ENCODE measurements at regions not wholly inside any gene's neighbourhood (a gene's known extent, or its start where the extent isn't known, plus 50 kb on each side); places are given as distances from the start of the nearest gene placed in this dataset.

DNA sequence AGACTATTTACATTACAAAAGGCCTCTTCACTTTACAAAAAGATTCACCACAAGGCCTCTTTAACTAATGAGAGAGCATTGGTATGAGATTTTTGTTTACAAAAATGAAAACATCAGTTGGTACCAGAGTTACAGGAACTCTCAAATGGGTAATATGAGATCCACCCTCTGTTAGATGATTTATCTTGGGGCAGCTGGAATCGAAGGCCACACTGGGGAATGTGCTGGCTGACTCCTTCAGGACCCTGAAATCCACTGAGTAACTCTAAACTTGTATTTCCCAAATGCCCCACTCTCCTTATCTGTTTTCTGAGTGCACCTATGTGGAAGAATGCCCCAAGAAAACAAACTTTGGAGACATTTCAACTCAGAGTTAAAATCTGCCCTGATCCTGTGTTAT lies 232.9 kb upstream of the F9 start:
- H3F3A ChIP-seq (ENCODE audit: insufficient read depth, low read depth): no peaks in the 10 kb centered on the region

DNA sequence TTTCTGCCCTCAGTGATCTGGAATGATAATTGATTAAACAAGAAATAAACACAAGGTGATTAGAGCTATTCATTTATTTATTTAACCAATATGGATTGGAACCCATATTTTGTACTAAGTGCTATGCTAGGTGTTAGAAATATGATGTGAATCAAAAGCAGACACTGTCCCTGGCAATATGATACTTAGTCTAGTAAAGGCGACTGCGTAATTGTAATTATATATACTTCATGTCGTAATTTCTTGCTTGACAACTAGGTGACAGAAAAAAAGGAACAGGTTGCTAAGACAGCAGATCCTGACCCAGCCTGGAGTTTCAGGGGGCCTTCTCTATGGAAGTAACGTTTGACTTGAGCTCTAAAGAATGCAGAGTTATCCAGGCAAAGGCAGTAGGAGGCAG lies 236.5 kb upstream of the F9 start:
- BruUV-seq (replicated peaks): no TSS peak
- ChIA-PET POLR2A (ENCODE audit: unreplicated experiment) (no interaction called here), CTCF (no interaction called here)

More for the DNA sequence above, 232.9 kb upstream of the F9 start:
- intact Hi-C loops (cut with micrococcal nuclease; ENCODE audit: unreplicated experiment): no loop called here
- DNase-seq: no peak
- BruUV-seq (replicated peaks): no TSS peak
- POLR2A ChIA-PET (ENCODE audit: unreplicated experiment): no interaction called here
- no peaks in the 10 kb centered on the region for H3K9me2 ChIP-seq (ENCODE audit: insufficient read depth)
- H4K20me1 ChIP-seq (ENCODE audit: insufficient read depth): no peaks in the 10 kb centered on the region
- H2AFZ ChIP-seq: no peak overlapping the region
- H3K9me3 ChIP-seq (ENCODE audit: insufficient read depth, low read depth): no peaks in the 10 kb centered on the region
- H3K79me2 ChIP-seq (ENCODE audit: low read depth): no peaks in the 10 kb centered on the region
- no peak for TF ChIP-seq CTCF (conservative IDR thresholded peaks at IDR 0.05)
- no peaks in the 10 kb centered on the region for H3K36me3 ChIP-seq (ENCODE audit: low read depth)
- H3K4me1 ChIP-seq (replicated peaks; ENCODE audit: insufficient read depth): no peaks in the 10 kb centered on the region
- H3K27ac ChIP-seq: no peak overlapping the region
- no peaks in the 10 kb centered on the region for H3K27me3 ChIP-seq (ENCODE audit: insufficient read depth, low read depth)
- H3K4me2 ChIP-seq: no peak overlapping the region
- CTCF ChIA-PET: no interaction called here
- no peak overlapping the region for H3K4me3 ChIP-seq

DNA sequence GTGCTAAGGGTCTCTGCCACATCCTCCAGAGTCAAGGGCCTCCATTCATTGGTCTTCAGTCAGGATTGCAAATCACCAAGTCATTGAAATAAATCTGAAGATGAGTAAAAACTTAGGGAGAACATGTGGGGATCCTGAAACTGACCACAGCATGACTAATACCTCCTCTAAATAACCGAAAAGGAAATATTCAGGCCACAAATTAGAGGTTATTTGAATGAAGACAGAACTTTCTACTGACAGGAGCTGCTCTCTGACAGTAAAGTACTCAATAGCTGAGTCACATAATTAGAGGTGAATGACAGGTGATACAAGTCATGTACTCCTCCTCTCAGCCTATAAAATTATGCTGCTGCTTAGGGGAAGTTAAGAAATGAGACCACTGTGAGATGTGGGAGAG lies 240.2 kb upstream of the F9 start:
- Histone ChIP-seq H3K9me3 (ENCODE audit: insufficient read depth, low read depth) (no peaks in the 10 kb centered on the region), H3K79me2 (ENCODE audit: low read depth) (no peaks in the 10 kb centered on the region), H3K9me2 (ENCODE audit: insufficient read depth) (no peaks in the 10 kb centered on the region), H3K4me3 (no peak overlapping the region), H3K4me2 (no peak overlapping the region), H3K36me3 (ENCODE audit: low read depth) (no peaks in the 10 kb centered on the region), H3K27me3 (ENCODE audit: insufficient read depth, low read depth) (no peaks in the 10 kb centered on the region), H4K20me1 (ENCODE audit: insufficient read depth) (no peaks in the 10 kb centered on the region), H3F3A (ENCODE audit: insufficient read depth, low read depth) (no peaks in the 10 kb centered on the region), H3K27ac (no peak overlapping the region), H3K4me1 (replicated peaks; ENCODE audit: insufficient read depth) (no peaks in the 10 kb centered on the region), H2AFZ (no peak overlapping the region)
- no peak for DNase-seq
- POLR2A ChIA-PET (ENCODE audit: unreplicated experiment): no interaction called here
- TF ChIP-seq EZH2 (IDR thresholded peaks at IDR 0.05; ENCODE audit: low read depth) (no peak), CTCF (conservative IDR thresholded peaks at IDR 0.05) (no peak)
- intact Hi-C loops (cut with micrococcal nuclease; ENCODE audit: unreplicated experiment): no loop called here
- CTCF ChIA-PET: no interaction called here
- no TSS peak for BruUV-seq (replicated peaks)

More for the DNA sequence above, 236.5 kb upstream of the F9 start:
- Histone ChIP-seq H3K4me2 (no peak overlapping the region), H4K20me1 (ENCODE audit: insufficient read depth) (no peaks in the 10 kb centered on the region), H3K36me3 (ENCODE audit: low read depth) (no peaks in the 10 kb centered on the region), H3K9me2 (ENCODE audit: insufficient read depth) (no peaks in the 10 kb centered on the region), H3K4me3 (no peak overlapping the region), H3K27me3 (ENCODE audit: insufficient read depth, low read depth) (no peaks in the 10 kb centered on the region), H3K27ac (no peak overlapping the region), H3K79me2 (ENCODE audit: low read depth) (no peaks in the 10 kb centered on the region), H2AFZ (no peak overlapping the region), H3K9me3 (ENCODE audit: insufficient read depth, low read depth) (no peaks in the 10 kb centered on the region), H3K4me1 (replicated peaks; ENCODE audit: insufficient read depth) (no peaks in the 10 kb centered on the region), H3F3A (ENCODE audit: insufficient read depth, low read depth) (no peaks in the 10 kb centered on the region)
- DNase-seq: no peak
- intact Hi-C loops (cut with micrococcal nuclease; ENCODE audit: unreplicated experiment): no loop called here
- TF ChIP-seq EZH2 (IDR thresholded peaks at IDR 0.05; ENCODE audit: low read depth) (no peak), CTCF (conservative IDR thresholded peaks at IDR 0.05) (no peak)
